GM11168 (cell line): ENCODE measurements at regions not wholly inside any gene's neighbourhood (a gene's known extent, or its start where the extent isn't known, plus 50 kb on each side); places are given as distances from the start of the nearest gene placed in this dataset.

ENCODE experiments used
- in situ Hi-C: fragments of 300-500 bp; cut with MboI; formaldehyde crosslinking; loops from one replicate; pipeline ENCODE4 v1.12.0; 2022; ENCODE audit warnings: low sequenced_read_pairs; ENCODE audit not compliant: unreplicated experiment

GRCh38 chr21:41655259-41655658 lies 111.6 kb downstream of the RIPK4 start:
- in situ Hi-C loops = no loop called here

DNA sequence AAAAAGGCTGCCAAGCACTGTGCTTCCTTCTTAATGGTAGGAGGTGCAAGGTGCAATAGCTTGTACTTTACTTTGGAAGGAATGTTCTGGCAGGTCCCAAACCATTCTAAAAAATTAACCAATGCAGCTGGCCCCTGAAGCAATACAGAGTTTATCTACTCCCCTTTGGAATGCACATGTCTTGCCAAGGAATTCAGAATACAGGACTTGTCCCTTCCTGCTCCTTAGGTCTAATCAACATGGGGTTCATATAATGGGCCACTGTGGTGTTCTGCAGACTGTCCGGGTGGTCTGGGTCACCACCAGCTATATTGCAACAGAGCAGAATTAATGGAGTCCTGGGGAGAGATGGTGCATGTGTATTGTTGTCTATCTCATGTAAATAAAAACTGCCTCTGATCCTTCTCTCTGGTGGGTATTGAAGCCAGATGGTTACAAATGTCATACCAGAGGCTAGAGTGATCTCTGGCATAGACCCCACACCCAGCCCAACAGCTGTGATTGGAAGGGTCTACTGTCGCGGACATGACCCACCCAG lies 112.8 kb downstream of the RIPK4 start:
- in situ Hi-C loops = no loop called here

DNA sequence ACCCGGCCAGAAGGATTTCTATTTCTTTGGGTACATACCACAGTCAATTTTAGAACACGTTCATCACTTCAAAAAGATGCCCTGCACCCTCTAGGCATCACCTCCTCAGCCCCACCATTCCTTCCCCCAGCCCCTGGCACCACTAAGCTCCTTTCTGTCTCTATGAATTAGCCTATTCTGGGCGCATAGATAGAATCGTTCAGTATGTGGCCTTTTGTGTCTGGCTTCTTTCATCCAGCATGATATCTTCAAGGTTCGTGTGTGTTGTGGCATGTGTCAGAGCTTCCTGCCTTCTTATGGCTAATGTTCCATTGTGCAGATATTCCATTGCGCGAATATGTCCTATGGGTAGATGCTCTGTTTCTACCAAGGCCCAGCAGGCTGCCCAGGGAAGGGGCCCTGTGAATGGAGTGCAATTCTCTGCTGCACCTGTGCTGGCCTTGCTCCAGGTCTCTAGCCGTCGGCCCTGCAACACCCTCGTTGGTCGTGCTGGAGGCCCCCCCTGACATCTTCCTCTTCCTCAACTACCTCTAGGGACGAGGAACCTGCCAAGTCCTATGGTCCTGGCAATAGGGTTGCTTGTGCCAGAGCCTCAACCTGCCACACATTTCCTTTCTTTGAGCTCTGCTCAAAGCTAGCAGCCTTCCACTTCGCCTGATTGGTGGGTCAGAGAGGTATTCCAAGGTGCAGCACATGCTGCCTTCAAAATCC lies 113.5 kb downstream of the RIPK4 start:
- in situ Hi-C loops = no loop called here

GRCh38 chr21:41651830-41652229 lies 115.0 kb downstream of the RIPK4 start:
- in situ Hi-C loops = no loop called here

DNA sequence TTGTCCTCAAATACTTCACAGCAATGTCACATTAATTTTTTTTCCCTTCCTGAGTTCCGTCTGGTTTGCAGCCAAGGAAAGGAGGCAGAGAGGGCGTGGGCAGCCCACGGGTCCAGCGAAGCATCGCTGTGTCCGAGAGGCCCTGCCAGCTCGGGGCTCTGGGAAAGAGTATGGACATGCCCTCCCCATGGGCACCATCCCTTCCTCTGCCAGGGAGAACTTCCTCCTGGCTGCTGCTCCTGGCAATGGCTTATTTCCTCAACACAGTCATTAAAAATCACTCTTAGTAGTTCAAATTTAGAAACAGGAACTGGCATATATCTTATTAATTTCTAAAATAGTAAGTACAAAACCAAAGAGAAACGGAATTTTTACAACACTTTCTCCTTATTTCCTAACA lies 115.4 kb downstream of the RIPK4 start:
- in situ Hi-C loops = no loop called here

- in situ Hi-C loops = no loop called here
Measured at GRCh38 chr21:41650526-41651145, 116.2 kb downstream of the RIPK4 start.

GRCh38 chr21:41648591-41649031 lies 118.2 kb downstream of the RIPK4 start:
- in situ Hi-C loops = no loop called here

GRCh38 chr21:41647806-41648561 lies 118.9 kb downstream of the RIPK4 start:
- in situ Hi-C loops = no loop called here

- in situ Hi-C loops = no loop called here
Measured at GRCh38 chr21:41643246-41643966, 123.4 kb downstream of the RIPK4 start.

DNA sequence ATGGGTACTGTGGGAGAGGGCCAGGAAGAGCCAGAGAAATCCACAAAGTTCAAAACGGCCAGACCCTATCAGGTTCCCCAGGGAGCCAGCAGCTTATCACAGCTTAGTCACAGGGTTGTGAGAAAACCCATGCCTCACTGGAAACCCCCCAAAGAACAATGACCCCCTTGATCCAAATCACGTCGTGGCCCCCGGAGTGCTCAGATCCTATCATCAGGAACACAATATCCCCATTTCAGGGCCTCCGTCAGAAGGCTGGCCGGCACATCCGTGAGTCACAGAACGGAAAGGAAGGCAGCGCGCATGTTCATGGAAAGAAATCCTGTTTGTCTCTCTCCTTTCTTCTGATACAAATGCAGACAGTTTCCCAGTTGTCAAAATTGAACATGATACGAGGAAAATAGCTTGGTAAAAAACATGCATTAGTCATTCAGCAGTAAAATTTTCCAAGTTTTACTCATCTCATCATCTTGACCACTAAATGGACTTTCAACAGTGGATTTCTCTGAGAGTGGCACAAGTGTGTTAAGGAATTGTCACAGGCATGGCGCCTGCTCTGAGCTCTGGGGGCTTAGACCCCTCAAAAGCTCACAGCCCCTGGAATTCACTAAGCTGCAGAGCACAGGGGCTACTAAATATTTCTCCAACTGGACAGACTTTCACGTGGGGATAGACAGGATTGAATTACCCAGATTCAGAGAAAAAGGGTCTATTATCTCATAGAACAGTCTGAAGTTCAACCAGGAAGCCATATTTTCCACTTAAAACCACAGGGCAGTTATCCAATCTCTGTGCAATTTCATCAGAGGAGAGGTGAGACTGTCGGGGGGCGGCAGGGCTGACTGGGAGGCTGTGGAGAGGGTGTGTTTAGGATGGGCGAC lies 124.8 kb downstream of the RIPK4 start:
- in situ Hi-C loops = no loop called here

DNA sequence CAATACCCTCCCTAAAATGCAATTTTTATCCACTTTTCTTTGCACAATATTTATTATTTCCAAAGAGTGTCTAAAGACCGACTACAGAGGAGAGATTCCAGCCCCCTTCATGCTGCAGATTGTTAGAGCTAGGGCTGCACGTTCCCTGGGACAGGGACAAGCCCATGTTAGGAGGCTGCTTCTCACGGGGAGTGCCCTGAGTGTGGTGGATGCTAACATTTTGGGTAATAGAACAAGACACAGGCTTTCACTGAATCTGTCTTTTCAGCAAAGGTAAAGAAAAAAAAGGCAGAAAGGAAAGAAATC lies 125.4 kb downstream of the RIPK4 start:
- in situ Hi-C loops = no loop called here

DNA sequence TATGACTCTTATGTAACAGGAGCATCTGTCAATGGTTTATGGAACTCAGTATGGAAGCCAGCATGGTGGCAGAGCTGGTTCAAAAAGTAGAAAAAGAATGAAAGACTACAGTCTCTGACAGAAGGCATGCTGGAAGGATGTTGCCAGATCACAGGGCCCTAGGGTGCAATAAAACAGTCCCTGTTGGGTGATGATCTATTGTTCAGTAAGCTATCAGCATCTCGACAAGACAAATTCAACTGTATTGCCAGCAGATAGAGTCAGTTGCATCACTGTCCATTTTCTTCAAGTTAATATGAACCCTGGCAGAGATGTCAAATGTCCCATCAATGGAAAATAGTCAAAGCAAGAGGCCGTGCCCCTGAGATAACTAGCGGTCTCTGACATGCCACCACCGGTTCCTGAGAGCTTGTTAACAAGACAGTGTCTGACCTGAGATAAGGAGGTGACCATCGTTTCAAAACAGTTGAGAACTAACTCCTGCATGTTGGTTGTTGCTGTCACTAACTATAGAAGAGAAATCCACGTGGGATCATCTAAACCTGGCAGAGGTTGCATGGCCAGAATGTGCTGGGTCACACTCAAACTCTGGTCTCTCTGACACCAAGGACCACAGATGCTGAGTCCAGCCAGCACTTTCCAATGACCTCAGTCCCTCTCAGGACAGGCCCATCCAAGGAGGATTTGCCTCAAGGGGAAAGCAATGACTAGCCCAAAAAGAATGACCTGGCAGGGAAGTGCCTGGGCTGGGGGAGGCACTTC lies 125.9 kb downstream of the RIPK4 start:
- in situ Hi-C loops = no loop called here

DNA sequence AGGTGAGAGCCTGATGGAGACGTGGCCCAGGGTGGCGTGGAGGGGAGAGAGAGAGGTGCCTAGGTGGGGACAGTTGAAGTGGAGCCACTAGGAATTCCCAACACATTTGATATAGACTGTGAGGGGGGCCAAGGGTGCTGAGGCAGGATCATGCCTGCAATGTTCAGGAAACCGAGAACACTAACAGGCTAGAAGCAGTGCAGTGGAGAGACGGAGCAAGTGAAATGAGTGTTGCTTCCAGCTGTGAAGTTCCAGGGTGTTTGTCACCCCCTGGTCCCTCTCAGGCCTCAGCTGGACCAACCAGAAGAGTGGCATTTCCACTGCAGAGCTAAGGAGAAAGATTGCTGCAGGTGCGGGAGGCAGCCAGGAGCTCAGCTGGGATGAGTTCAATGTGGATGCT lies 127.1 kb downstream of the RIPK4 start:
- in situ Hi-C loops = no loop called here

- in situ Hi-C loops = no loop called here
Measured at GRCh38 chr21:41639336-41639735, 127.5 kb downstream of the RIPK4 start.

DNA sequence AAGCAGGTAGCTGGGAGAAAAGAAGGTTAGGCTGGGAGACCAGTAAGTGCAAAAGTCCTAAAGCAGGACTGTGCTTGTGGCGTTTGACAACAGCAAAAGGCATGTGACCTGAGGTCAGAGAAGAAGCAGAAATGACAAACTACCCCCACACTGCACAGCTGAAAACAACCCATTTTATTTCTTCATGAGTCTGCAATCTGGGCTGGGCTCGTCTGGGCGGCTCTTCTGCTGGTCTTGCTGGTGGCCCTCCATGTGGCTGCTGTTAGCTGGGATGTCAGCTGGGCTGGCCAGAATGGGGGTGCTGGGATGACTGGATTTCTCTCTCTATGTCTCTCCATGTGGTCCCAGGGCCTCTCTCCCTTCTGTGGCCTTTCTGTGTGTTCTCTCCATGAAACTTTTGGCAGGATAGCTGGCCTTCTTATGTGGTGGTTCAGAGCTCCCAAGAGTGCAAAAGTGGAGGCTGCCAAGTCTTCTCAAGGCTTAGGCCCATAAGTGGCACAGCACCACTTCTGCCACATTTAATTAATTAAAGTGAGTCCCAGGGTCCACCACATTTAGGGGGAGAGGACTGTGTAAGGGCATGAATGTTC lies 128.6 kb downstream of the RIPK4 start:
- in situ Hi-C loops = no loop called here

DNA sequence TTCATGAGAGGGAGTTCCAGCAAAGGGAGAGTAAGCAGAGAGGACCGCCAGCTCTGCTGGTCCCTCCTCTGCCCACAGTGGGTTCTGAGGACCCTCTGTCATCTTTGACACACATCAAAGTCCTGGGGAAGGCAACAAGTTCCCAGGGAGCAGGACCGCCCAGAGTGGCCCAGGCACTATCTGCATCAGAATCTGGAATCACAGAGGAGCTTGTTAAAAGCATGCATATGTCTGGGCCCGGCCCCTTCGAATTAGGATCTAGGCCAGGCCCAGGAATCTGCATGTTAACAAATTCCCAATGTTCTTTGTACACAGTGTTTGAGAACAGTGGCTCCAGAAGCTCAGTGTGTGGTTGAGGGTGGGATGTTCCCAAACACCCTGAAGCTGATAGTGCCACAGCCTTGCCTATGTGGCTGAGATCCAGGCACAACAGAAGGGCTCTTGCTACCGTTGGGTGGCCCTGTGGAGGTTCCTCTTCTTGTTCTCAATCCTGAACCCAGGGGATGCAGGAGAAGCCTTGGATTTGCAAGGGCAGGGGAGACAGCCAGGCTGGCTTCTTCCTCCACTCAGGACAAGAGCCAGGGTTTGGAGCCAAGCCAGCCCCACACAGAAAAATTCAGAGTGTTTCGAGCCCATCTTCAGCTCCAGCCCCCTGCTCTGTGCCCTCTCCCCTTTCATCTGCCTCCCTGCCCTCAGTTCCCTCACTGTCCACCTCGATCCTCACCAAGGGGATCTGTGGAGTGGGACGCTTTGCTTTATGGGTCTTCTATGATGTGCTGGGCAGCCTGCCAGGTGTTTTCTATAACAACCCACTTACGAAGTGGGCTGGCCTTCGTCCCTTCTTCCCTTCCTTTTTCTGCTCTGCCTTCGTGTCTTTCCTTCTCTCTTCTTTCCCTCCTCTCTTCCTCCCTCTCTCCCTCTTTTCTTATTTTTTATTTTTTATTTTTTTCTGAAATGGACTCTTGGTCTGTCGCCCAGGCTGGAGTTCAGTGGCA lies 129.0 kb upstream of the TMPRSS2 start:
- in situ Hi-C loops = no loop called here

DNA sequence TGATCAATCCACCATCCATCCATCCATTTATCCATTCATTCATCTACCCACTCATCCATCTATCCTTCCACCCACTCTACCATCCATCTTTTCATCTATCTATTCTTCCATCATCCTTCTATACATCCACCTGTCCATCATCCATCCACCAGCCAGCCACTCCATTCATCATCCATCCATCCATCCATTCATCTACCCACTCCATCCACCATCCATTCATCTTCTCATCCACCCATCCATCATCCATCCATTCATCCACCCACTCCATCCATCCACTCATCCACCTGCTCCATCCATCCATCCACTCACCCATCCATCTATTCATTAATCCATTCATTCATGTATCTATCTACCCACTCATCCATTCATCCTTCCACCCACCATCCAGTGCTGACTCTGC lies 127.9 kb upstream of the TMPRSS2 start:
- in situ Hi-C loops = no loop called here
